H1 (cell line): ENCODE measurements at regions not wholly inside any gene's neighbourhood (a gene's known extent, or its start where the extent isn't known, plus 50 kb on each side); places are given as distances from the start of the nearest gene placed in this dataset.

ENCODE experiments used
- RFX5 ChIP-seq: IDR thresholded peaks from 2 replicates; pipeline ENCODE4 v1.6.1; 2011; ENCODE audit warnings: low read depth, low read length, improper control_type of control experiment, borderline replicate concordance
- RNF2 ChIP-seq: fragments of 200-900, 300-1000 bp; sonication (generic); IDR thresholded peaks from 2 replicates; pipeline ENCODE4 v1.7.1; 2016; ENCODE audit warnings: borderline replicate concordance, low read depth, mild to moderate bottlenecking, antibody characterized with exemption, low read length; ENCODE audit not compliant: poor library complexity, severe bottlenecking; ENCODE audit errors: missing control alignments
- SAP30 ChIP-seq: fragments of 300-600 bp; sonication (generic); IDR thresholded peaks from 2 replicates; pipeline ENCODE4 v1.7.1; 2012; ENCODE audit warnings: low read length, moderate library complexity, mild to moderate bottlenecking, inconsistent platforms; ENCODE audit not compliant: insufficient read depth, insufficient replicate concordance
- TBP ChIP-seq: IDR thresholded peaks from 2 replicates; pipeline ENCODE4 v1.6.1; 2011; ENCODE audit warnings: low read depth, low read length, improper control_type of control experiment
- TF ChIP-seq, protein P1 (sequence below): fragments of 300-600 bp; sonication (generic); IDR thresholded peaks from 2 replicates; pipeline ENCODE4 v1.7.1; 2012; ENCODE audit warnings: low read length, moderate library complexity, mild to moderate bottlenecking, inconsistent platforms; ENCODE audit not compliant: insufficient replicate concordance
- TF ChIP-seq, protein P2 (sequence below), 3 experiments: IDR thresholded peaks; 1 replicate in 2 of 3; 2 replicates in 1 of 3; pipeline versions ENCODE4 v1.5.1 to v1.6.1; 2011; ENCODE audit warnings: low read length in 3 of 3, mild to moderate bottlenecking in 3 of 3, inconsistent platforms in 2 of 3, low read depth in 1 of 3, moderate library complexity in 1 of 3; ENCODE audit not compliant: insufficient read depth in 1 of 3; ENCODE audit errors: control extremely low read depth in 1 of 3

DNA sequence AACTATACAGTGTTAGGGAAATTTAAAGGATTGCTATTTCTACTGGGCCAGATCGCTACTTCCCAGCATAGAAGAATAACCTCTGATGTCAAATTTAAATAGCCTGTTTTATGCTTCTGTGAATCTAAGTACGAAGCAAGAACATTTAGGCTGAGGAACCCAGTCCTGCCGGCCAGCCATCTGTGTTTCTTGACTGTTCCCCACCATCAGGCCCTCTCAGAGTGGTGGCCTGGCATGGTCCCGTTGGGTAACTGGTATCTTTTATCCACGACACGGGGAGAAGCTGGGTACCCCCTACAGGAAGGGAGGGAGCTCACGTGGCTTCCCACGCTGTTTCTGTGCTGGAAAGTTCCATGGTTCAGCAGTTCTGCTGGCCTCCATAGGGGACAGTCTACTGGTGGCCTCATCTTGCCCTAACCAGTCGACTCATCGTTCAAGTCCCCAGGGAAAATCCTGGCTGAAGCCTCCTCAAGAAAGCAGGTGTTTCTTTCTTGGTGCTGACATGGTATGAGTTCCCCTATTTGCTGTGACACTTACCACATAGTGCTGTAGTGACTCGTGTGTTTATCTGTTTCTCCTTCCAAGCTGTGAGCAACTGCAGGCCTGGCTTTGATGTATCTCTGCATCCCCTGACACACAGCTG is 201.7 kb upstream of the NLRP1 start (continued):
- TF ChIP-seq, protein P1, sequence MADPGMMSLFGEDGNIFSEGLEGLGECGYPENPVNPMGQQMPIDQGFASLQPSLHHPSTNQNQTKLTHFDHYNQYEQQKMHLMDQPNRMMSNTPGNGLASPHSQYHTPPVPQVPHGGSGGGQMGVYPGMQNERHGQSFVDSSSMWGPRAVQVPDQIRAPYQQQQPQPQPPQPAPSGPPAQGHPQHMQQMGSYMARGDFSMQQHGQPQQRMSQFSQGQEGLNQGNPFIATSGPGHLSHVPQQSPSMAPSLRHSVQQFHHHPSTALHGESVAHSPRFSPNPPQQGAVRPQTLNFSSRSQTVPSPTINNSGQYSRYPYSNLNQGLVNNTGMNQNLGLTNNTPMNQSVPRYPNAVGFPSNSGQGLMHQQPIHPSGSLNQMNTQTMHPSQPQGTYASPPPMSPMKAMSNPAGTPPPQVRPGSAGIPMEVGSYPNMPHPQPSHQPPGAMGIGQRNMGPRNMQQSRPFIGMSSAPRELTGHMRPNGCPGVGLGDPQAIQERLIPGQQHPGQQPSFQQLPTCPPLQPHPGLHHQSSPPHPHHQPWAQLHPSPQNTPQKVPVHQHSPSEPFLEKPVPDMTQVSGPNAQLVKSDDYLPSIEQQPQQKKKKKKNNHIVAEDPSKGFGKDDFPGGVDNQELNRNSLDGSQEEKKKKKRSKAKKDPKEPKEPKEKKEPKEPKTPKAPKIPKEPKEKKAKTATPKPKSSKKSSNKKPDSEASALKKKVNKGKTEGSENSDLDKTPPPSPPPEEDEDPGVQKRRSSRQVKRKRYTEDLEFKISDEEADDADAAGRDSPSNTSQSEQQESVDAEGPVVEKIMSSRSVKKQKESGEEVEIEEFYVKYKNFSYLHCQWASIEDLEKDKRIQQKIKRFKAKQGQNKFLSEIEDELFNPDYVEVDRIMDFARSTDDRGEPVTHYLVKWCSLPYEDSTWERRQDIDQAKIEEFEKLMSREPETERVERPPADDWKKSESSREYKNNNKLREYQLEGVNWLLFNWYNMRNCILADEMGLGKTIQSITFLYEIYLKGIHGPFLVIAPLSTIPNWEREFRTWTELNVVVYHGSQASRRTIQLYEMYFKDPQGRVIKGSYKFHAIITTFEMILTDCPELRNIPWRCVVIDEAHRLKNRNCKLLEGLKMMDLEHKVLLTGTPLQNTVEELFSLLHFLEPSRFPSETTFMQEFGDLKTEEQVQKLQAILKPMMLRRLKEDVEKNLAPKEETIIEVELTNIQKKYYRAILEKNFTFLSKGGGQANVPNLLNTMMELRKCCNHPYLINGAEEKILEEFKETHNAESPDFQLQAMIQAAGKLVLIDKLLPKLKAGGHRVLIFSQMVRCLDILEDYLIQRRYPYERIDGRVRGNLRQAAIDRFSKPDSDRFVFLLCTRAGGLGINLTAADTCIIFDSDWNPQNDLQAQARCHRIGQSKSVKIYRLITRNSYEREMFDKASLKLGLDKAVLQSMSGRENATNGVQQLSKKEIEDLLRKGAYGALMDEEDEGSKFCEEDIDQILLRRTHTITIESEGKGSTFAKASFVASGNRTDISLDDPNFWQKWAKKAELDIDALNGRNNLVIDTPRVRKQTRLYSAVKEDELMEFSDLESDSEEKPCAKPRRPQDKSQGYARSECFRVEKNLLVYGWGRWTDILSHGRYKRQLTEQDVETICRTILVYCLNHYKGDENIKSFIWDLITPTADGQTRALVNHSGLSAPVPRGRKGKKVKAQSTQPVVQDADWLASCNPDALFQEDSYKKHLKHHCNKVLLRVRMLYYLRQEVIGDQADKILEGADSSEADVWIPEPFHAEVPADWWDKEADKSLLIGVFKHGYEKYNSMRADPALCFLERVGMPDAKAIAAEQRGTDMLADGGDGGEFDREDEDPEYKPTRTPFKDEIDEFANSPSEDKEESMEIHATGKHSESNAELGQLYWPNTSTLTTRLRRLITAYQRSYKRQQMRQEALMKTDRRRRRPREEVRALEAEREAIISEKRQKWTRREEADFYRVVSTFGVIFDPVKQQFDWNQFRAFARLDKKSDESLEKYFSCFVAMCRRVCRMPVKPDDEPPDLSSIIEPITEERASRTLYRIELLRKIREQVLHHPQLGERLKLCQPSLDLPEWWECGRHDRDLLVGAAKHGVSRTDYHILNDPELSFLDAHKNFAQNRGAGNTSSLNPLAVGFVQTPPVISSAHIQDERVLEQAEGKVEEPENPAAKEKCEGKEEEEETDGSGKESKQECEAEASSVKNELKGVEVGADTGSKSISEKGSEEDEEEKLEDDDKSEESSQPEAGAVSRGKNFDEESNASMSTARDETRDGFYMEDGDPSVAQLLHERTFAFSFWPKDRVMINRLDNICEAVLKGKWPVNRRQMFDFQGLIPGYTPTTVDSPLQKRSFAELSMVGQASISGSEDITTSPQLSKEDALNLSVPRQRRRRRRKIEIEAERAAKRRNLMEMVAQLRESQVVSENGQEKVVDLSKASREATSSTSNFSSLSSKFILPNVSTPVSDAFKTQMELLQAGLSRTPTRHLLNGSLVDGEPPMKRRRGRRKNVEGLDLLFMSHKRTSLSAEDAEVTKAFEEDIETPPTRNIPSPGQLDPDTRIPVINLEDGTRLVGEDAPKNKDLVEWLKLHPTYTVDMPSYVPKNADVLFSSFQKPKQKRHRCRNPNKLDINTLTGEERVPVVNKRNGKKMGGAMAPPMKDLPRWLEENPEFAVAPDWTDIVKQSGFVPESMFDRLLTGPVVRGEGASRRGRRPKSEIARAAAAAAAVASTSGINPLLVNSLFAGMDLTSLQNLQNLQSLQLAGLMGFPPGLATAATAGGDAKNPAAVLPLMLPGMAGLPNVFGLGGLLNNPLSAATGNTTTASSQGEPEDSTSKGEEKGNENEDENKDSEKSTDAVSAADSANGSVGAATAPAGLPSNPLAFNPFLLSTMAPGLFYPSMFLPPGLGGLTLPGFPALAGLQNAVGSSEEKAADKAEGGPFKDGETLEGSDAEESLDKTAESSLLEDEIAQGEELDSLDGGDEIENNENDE = no peak
- TF ChIP-seq SAP30 (no peak), TBP (no peak), RNF2 (no peak), RFX5 (no peak)
- TF ChIP-seq, protein P2, sequence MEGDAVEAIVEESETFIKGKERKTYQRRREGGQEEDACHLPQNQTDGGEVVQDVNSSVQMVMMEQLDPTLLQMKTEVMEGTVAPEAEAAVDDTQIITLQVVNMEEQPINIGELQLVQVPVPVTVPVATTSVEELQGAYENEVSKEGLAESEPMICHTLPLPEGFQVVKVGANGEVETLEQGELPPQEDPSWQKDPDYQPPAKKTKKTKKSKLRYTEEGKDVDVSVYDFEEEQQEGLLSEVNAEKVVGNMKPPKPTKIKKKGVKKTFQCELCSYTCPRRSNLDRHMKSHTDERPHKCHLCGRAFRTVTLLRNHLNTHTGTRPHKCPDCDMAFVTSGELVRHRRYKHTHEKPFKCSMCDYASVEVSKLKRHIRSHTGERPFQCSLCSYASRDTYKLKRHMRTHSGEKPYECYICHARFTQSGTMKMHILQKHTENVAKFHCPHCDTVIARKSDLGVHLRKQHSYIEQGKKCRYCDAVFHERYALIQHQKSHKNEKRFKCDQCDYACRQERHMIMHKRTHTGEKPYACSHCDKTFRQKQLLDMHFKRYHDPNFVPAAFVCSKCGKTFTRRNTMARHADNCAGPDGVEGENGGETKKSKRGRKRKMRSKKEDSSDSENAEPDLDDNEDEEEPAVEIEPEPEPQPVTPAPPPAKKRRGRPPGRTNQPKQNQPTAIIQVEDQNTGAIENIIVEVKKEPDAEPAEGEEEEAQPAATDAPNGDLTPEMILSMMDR (IDR thresholded peaks at IDR 0.05; ENCODE audit: control extremely low read depth in 1 of 3, insufficient read depth in 1 of 3, low read depth in 1 of 3, low read length in 3 of 3) = no peak
